HepG2 (cell line): ENCODE measurements at regions not wholly inside any gene's neighbourhood (a gene's known extent, or its start where the extent isn't known, plus 50 kb on each side); places are given as distances from the start of the nearest gene placed in this dataset.

Experiments used
- CAMTA2 ChIP-seq: sonication (generic); formaldehyde crosslinking; IDR thresholded peaks from 2 replicates; pipeline ENCODE4 v1.4.0; 2020; ENCODE audit warnings: mild to moderate bottlenecking, missing genetic modification reagents, borderline replicate concordance
- CREB1 ChIP-seq, 2 experiments: fragments of 450-650 bp in 1 of 2; IDR thresholded peaks; 2 replicates each; pipeline ENCODE4 v1.6.1; 2016 to 2017; ENCODE audit warnings: control low read depth in 1 of 2, mild to moderate bottlenecking in 1 of 2, missing compliant biosample characterization in 1 of 2, missing genetic modification characterization in 1 of 2
- REST ChIP-seq, 2 experiments: IDR thresholded peaks; 2 replicates each; pipeline ENCODE4 v1.6.1; 2011 to 2012; ENCODE audit warnings: low read length in 2 of 2, borderline replicate concordance in 1 of 2, low read depth in 1 of 2, mild to moderate bottlenecking in 1 of 2, moderate library complexity in 1 of 2
- SRY ChIP-seq: sonication (generic); formaldehyde crosslinking; IDR thresholded peaks from 2 replicates; pipeline ENCODE4 v1.8.0; 2022; ENCODE audit warnings: mild to moderate bottlenecking, missing genetic modification reagents
- YEATS2 ChIP-seq: sonication (generic); formaldehyde crosslinking; IDR thresholded peaks from 2 replicates; pipeline ENCODE4 v1.4.0; 2020; ENCODE audit warnings: missing genetic modification reagents, borderline replicate concordance
- ZNF530 ChIP-seq: sonication (generic); formaldehyde crosslinking; IDR thresholded peaks from 2 replicates; pipeline ENCODE4 v1.5.0; 2020; ENCODE audit warnings: low read depth, mild to moderate bottlenecking, missing genetic modification reagents
- ZNF713 ChIP-seq: sonication (generic); formaldehyde crosslinking; IDR thresholded peaks from 2 replicates; pipeline ENCODE4 v1.4.0; 2020; ENCODE audit warnings: mild to moderate bottlenecking, missing genetic modification reagents

DNA sequence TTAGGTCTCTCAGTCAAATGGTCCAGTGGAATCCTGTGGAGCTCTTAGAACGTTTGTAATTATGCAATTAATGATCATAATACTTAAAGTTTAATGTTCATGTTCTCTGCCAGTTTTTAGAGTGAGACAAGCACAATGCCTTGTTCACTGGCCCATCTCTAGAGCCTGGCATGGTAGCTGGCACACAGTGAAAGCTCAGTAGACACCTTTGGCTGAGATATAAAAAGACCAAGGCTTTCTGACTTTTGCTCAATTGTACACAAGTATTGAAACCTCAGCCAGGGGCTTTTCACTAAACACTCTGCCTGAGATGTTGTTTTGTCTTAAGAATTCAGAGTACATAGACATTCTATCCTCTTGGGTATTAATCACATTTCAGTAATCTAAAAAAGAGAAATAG is 241.8 kb upstream of the ATP2B1 start:
- TF ChIP-seq CAMTA2: no peak
- no peak for TF ChIP-seq ZNF530 (CRISPR knock-in tag)
- no peak for TF ChIP-seq YEATS2
- TF ChIP-seq SRY (CRISPR knock-in tag): no peak
- no peak for TF ChIP-seq ZNF713 (CRISPR knock-in tag)
- TF ChIP-seq CREB1 (IDR thresholded peaks at IDR 0.05): no peak
- no peak for TF ChIP-seq CREB1 (CRISPR knock-in tag; IDR thresholded peaks at IDR 0.05)
- no peak for TF ChIP-seq REST (IDR thresholded peaks at IDR 0.05; ENCODE audit: borderline replicate concordance in 1 of 2, low read depth in 1 of 2, low read length in 2 of 2)
